Spleen (tissue), 11 donors: ENCODE measurements at regions not wholly inside any gene's neighbourhood (a gene's known extent, or its start where the extent isn't known, plus 50 kb on each side); places are given as distances from the start of the nearest gene placed in this dataset.
"Not testable (repeated sequence)": the region's sequence is repeated elsewhere in the genome, so short reads cannot be mapped to it uniquely, and the experiment has no call there.

Experiments
- DNase-seq: peaks from one replicate; pipeline ENCODE4 v3.0.0-alpha.2; 2020
- H3K27ac ChIP-seq, 8 donors: fragments of 200-600 bp; sonication (generic) in 7 of 8; 1 replicate in 4 of 8; 2 replicates in 4 of 8; pipeline versions ENCODE4 v1.5.0 to v1.8.0; 2016 to 2021; ENCODE audit warnings: inconsistent platforms in 4 of 8, mild to moderate bottlenecking in 4 of 8, moderate library complexity in 1 of 8
- H3K27me3 ChIP-seq, 7 donors: fragments of 200-600 bp; sonication (generic) in 6 of 7; replicated peaks in 1 of 7; 1 replicate in 4 of 7; 2 replicates in 3 of 7; pipeline versions ENCODE4 v1.5.0 to v1.8.0; 2016 to 2021; ENCODE audit warnings: inconsistent platforms in 3 of 7, mild to moderate bottlenecking in 1 of 7
- H3K36me3 ChIP-seq, 6 donors: fragments of 200-600 bp; sonication (generic) in 5 of 6; 1 replicate in 4 of 6; 2 replicates in 2 of 6; pipeline versions ENCODE4 v1.5.0 to v1.8.0; 2016 to 2021; ENCODE audit warnings: inconsistent platforms in 2 of 6
- H3K4me1 ChIP-seq, 6 donors: fragments of 200-600 bp; sonication (generic) in 5 of 6; 1 replicate in 3 of 6; 2 replicates in 3 of 6; pipeline versions ENCODE4 v1.5.0 to v1.8.0; 2016 to 2021; ENCODE audit warnings: inconsistent platforms in 3 of 6
- H3K4me3 ChIP-seq, 8 donors: fragments of 200-600 bp; sonication (generic) in 7 of 8; 1 replicate in 4 of 8; 2 replicates in 4 of 8; pipeline versions ENCODE4 v1.5.0 to v1.8.0; 2016 to 2021; ENCODE audit warnings: inconsistent platforms in 4 of 8, mild to moderate bottlenecking in 4 of 8, moderate library complexity in 2 of 8
- H3K9me3 ChIP-seq, 8 donors: fragments of 200-600 bp; sonication (generic) in 7 of 8; 1 replicate in 4 of 8; 2 replicates in 4 of 8; pipeline versions ENCODE4 v1.5.0 to v1.8.0; 2016 to 2021; ENCODE audit warnings: inconsistent platforms in 4 of 8
- POLR2A ChIP-seq, 3 donors: fragments of 450-650 bp; IDR thresholded peaks; one replicate each; pipeline ENCODE4 v1.5.1; 2017; ENCODE audit warnings: antibody characterized with exemption in 3 of 3, mild to moderate bottlenecking in 1 of 3
- POLR2AphosphoS5 ChIP-seq, 3 donors: sonication (generic); formaldehyde crosslinking; IDR thresholded peaks; one replicate each; pipeline ENCODE4 v1.5.1; 2017; ENCODE audit warnings: antibody characterized with exemption in 3 of 3
- WGBS, 5 donors: extraction: QIAGEN DNeasy Blood & Tissue Kit in 3 of 5; methylation state at CpG; one replicate each; pipeline versions ENCODE4 v1.1.5 to v1.1.7; 2013 to 2018; 5-methylcytosine and 5-hydroxymethylcytosine counted together
- intact Hi-C: fragments of 100-400 bp; cut with DNase I; formaldehyde crosslinking; loops from one replicate; pipeline ENCODE4 v1.15.0; 2023; ENCODE audit warnings: low total_unique reads
- TF ChIP-seq, protein P1 (sequence below), 11 experiments: fragments of 200-600 bp in 7 of 11; fragments of 450-650 bp in 4 of 11; sonication (generic) in 4 of 11; IDR thresholded peaks in 8 of 11; conservative IDR thresholded peaks in 3 of 11; 1 replicate in 7 of 11; 2 replicates in 4 of 11; pipeline versions ENCODE4 v1.4.0 to v1.8.0; 2016 to 2021; ENCODE audit warnings: antibody characterized with exemption in 11 of 11, inconsistent platforms in 4 of 11, mild to moderate bottlenecking in 1 of 11
- donor health status: healthy with polysubstance abuse.
- donor health status: DM: no; HTN: no; CAD: no; lungs with moderate emphysema.
- donor health status: DM: no; HTN: no; CAD: no.
- donor health status: Bipolar disorder and iron deficiency.
- donor health status: healthy.
- donor health status: DM: no; HTN: no; CAD: no.
- donor health status: DM: yes; HTN: yes; CAD: no.

- Histone ChIP-seq H3K27ac (no peak overlapping the region), H3K27me3 (no peaks in the 10 kb centered on the region), H3K36me3 (no peaks in the 10 kb centered on the region), H3K9me3 (peaks cover 0 to 5% (median 0%) of the 10 kb centered on the region in 8 donors), H3K4me3 (no peak overlapping the region), H3K4me1 (peaks cover 0 to 2% (median 0%) of the 10 kb centered on the region in 6 donors)
- TF ChIP-seq POLR2AphosphoS5 (IDR thresholded peaks at IDR 0.05) (no peak), POLR2A (IDR thresholded peaks at IDR 0.05) (no peak)
- TF ChIP-seq, protein P1, sequence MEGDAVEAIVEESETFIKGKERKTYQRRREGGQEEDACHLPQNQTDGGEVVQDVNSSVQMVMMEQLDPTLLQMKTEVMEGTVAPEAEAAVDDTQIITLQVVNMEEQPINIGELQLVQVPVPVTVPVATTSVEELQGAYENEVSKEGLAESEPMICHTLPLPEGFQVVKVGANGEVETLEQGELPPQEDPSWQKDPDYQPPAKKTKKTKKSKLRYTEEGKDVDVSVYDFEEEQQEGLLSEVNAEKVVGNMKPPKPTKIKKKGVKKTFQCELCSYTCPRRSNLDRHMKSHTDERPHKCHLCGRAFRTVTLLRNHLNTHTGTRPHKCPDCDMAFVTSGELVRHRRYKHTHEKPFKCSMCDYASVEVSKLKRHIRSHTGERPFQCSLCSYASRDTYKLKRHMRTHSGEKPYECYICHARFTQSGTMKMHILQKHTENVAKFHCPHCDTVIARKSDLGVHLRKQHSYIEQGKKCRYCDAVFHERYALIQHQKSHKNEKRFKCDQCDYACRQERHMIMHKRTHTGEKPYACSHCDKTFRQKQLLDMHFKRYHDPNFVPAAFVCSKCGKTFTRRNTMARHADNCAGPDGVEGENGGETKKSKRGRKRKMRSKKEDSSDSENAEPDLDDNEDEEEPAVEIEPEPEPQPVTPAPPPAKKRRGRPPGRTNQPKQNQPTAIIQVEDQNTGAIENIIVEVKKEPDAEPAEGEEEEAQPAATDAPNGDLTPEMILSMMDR (IDR thresholded peaks at IDR 0.05 in 8 of 11, conservative IDR thresholded peaks at IDR 0.05 in 3 of 11), result no peak
- intact Hi-C loops, result no loop called here
- WGBS, 5 donors, result 84 to 91% (median 84%) methylated on average over 10 of the region's 10 CpGs
- no peak for DNase-seq
Measured at GRCh38 chr1:182309631-182310351, 81.8 kb downstream of the GLUL start.

DNA sequence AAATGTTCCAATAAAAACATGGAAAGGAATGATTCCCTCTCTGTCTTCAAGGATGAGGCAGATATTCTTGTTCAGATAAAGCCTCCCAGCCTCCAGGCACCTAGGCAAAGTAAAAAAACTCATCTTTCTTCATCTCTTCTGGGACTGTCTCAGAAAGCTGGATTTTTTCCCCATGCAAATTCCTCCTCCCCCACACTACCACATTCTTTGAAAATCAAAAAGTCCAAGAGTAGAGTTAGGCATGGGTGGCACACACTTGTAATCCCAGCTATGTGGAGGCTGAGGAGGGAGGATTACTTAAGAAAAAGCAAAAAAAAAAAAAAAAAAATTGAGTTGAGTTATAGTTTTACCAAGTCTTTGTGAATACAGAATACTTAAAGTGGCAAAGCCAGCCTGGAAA lies 82.8 kb downstream of the GLUL start:
- Histone ChIP-seq H3K36me3 (no peaks in the 10 kb centered on the region), H3K4me1 (peaks cover 0 to 10% (median 6%) of the 10 kb centered on the region in 6 donors), H3K27ac (no peak overlapping the region), H3K9me3 (peaks cover 0 to 5% (median 0%) of the 10 kb centered on the region in 8 donors), H3K27me3 (no peaks in the 10 kb centered on the region), H3K4me3 (no peak overlapping the region)
- TF ChIP-seq, protein P1 (IDR thresholded peaks at IDR 0.05 in 8 of 11, conservative IDR thresholded peaks at IDR 0.05 in 3 of 11), result no peak
- TF ChIP-seq POLR2A (IDR thresholded peaks at IDR 0.05), result no peak
- intact Hi-C loops, result no loop called here
- no peak for DNase-seq

DNA sequence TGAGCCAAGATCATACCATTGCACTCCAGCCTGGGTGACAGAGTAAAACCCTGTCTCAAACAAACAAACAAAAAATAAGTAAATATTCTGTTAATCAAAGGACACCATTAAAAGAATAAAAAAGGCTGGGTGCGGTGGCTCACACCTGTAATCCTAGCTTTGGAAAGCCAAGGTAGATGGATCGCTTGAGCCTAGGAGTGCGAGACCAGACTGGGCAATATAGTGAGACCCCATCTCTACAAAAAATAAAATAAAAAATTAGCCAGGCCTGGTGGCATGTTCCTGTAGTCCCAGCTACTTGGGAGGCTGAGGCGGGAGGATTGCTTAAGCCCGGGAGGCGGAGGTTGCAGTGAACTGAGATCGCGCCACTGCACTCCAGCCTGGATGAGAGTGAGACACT lies 84.1 kb downstream of the GLUL start:
- H3K4me1 ChIP-seq, result peaks cover 0 to 16% (median 8%) of the 10 kb centered on the region in 6 donors
- DNase-seq, H3K27me3 ChIP-seq, H3K27ac ChIP-seq, H3K9me3 ChIP-seq, H3K4me3 ChIP-seq, H3K36me3 ChIP-seq, intact Hi-C loops: not testable (repeated sequence)
- WGBS, 5 donors, result 93 to 98% (median 94%) methylated on average over 8 of the region's 8 CpGs

GRCh38 chr1:182305861-182306260 lies 85.7 kb downstream of the GLUL start:
- no peak overlapping the region for H3K27ac ChIP-seq
- no peaks in the 10 kb centered on the region for H3K36me3 ChIP-seq
- peaks cover 0 to 5% (median 0%) of the 10 kb centered on the region in 8 donors for H3K9me3 ChIP-seq
- DNase-seq, result no peak
- intact Hi-C loops, result no loop called here
- peaks cover 0 to 17% (median 11%) of the 10 kb centered on the region in 6 donors for H3K4me1 ChIP-seq
- H3K27me3 ChIP-seq, result no peaks in the 10 kb centered on the region
- TF ChIP-seq POLR2AphosphoS5 (IDR thresholded peaks at IDR 0.05) (no peak), POLR2A (IDR thresholded peaks at IDR 0.05) (no peak)
- TF ChIP-seq, protein P1 (IDR thresholded peaks at IDR 0.05 in 8 of 11, conservative IDR thresholded peaks at IDR 0.05 in 3 of 11), result no peak
- no peak overlapping the region for H3K4me3 ChIP-seq

- Histone ChIP-seq H3K36me3 (no peaks in the 10 kb centered on the region), H3K4me3 (no peak overlapping the region), H3K9me3 (peaks cover 0 to 5% (median 0%) of the 10 kb centered on the region in 8 donors), H3K4me1 (peaks cover 0 to 23% (median 13%) of the 10 kb centered on the region in 6 donors), H3K27me3 (no peaks in the 10 kb centered on the region), H3K27ac (no peak overlapping the region)
- TF ChIP-seq POLR2AphosphoS5 (IDR thresholded peaks at IDR 0.05), result no peak
- TF ChIP-seq, protein P1 (IDR thresholded peaks at IDR 0.05 in 8 of 11, conservative IDR thresholded peaks at IDR 0.05 in 3 of 11), result no peak
- TF ChIP-seq POLR2A (IDR thresholded peaks at IDR 0.05), result no peak
- no peak for DNase-seq
- intact Hi-C loops, result no loop called here
Measured at GRCh38 chr1:182304627-182305026, 87.0 kb downstream of the GLUL start.
